GM21367 (cell line): ENCODE measurements at regions not wholly inside any gene's neighbourhood (a gene's known extent, or its start where the extent isn't known, plus 50 kb on each side); places are given as distances from the start of the nearest gene placed in this dataset.
"Not testable (repeated sequence)": the region's sequence is repeated elsewhere in the genome, so short reads cannot be mapped to it uniquely, and the experiment has no call there.

Source experiments
- ATAC-seq: cut with Tn5 transposase; IDR thresholded peaks from one replicate; pipeline ENCODE4 v1.9.1; 2021; ENCODE audit not compliant: unreplicated experiment

GRCh38 chr12:131586761-131587160, 124.1 kb upstream of the SFSWAP start:
- no peak for ATAC-seq

GRCh38 chr12:131587565-131587964, 123.3 kb upstream of the SFSWAP start:
- ATAC-seq: no peak

DNA sequence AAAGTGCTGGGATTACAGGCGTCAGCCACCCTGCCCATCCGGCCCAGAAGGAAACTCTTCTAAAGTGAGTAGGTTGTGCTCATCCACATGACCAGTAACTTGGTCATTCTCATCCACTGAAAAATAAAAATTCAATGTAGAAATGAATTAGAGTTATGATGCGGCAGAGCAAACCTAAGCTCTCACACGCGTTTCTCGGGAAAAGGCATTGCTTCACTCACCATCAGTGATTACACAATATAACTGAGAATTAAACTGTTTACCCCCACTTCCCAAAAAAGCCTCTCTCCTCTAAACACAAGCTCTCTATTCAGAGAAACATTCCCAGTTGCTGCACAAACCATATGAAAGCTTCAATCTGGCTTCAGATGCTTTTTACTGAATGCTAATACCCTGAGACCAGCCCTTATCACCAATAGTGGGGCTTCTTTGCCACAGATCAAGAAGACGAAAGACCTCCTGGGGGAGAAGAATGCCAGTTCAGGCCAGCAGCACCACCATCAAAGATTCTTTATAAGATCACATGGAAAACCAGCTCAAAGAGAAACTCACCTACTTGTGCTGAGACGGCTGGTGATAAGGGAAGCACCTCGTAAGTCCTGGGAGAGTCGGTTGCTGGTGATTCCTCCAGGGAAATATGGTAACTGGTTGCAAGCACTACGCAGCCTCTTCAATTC, 121.5 kb upstream of the SFSWAP start:
- ATAC-seq: no peak

DNA sequence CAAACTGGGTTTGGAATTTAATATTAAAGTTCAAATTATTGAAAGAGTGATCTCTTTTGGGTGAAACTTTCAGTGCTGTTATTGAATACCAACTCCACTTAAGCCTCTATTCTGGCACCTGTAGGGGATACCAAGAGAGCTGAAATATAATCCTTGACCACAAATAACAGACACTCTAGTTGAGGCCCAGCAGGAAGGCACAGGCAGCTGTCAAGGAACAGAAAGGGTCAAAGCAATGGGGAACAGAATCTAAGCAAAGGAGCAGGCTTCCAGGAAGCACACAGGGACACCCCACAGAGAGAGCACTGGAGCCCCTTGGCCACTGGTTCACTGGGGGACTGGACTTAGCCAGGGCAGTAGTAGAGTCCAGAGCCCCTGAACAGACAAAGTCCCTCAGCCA, 120.9 kb upstream of the SFSWAP start:
- ATAC-seq: no peak

- no peak for ATAC-seq
Measured at GRCh38 chr12:131591136-131591535, 119.8 kb upstream of the SFSWAP start.

GRCh38 chr12:131591714-131592709, 118.9 kb upstream of the SFSWAP start:
- ATAC-seq: no peak

DNA sequence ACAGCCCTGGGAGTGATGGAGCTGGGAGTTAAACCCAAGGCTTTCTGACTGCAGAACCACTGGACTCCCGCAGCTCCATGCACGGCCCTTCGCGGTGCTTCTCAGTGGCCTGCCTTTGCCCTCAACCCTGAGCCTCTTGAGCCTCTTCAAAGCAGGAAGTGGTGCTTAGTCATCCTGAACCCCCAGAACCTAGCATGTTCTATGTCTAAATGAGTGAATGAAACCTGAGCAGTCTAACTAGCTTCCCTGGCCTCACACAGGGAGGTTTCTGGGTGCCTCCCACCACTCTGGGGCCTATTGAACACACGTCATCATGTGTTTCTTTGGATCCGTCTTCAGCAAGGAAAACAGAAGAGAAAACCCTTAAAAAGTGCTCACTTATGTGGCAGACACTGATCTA, 117.9 kb upstream of the SFSWAP start:
- ATAC-seq: peak; percentile 98

- ATAC-seq: no peak
Measured at GRCh38 chr12:131593406-131593805, 117.5 kb upstream of the SFSWAP start.

GRCh38 chr12:131596115-131596514, 114.8 kb upstream of the SFSWAP start:
- ATAC-seq: no peak

- ATAC-seq: no peak
Measured at GRCh38 chr12:131597333-131597732, 113.6 kb upstream of the SFSWAP start.

- ATAC-seq: no peak
Measured at GRCh38 chr12:131598717-131599116, 112.2 kb upstream of the SFSWAP start.

- ATAC-seq: no peak
Measured at GRCh38 chr12:131599190-131600159, 111.4 kb upstream of the SFSWAP start.

DNA sequence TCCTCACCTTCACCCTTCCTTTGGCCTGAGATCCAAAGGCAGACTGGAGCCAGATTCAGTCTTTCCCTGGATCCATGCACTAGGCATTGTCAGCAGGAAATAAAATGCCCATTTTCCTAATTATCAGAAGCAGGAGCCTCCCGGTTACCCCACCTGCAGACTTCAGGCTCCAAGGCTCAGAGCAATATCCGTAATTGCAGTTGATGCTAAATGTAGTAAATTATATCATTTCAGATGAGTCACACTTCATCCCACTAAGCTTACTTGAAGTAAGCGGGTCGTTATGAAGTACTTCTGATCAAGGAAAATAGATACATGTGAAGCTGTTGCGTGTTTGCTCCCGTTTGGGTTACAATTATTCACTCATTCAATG, 110.7 kb upstream of the SFSWAP start:
- no peak for ATAC-seq

- ATAC-seq: not testable (repeated sequence)
Measured at GRCh38 chr12:131601499-131601898, 109.4 kb upstream of the SFSWAP start.

DNA sequence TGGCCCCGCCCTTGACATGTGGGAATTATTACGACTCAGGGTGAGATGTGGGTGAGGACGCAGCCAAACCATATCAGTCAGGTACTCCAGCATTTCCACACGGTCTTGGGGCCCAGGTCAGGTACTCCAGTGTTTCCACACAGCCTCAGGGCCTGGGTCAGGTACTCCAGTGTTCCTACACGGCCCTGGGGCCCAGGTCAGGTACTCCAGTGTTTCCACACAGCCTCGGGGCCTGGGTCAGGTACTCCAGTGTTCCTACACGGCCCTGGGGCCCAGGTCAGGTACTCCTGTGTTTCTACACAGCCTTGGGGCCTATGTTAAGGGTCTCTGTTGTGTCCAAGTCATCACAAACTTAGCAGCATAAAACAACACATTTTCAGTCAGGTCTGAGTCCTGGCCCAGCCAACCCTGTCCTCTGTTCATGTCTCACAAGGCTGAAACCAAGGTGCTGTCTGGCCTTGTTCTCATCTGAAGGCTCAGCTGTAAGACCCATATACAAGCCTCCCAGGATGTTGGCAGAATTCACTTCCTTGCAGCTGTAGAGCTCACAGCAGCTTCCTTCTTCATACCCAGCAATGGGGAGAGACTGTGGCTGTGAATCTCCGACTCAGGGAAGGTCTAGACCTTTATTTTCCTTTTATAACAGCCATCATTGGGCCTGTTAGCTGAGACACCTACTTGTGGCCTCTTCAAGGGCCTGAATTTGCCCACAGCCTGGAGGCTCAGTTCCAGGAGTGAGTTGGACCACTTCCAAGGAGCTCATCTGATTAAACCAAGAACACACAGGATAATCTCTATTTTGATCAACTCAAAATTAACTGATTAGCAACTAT, 107.6 kb upstream of the SFSWAP start:
- no peak for ATAC-seq

GRCh38 chr12:131603939-131604795, 106.7 kb upstream of the SFSWAP start:
- no peak for ATAC-seq

- ATAC-seq: no peak
Measured at GRCh38 chr12:131604859-131605258, 106.0 kb upstream of the SFSWAP start.

DNA sequence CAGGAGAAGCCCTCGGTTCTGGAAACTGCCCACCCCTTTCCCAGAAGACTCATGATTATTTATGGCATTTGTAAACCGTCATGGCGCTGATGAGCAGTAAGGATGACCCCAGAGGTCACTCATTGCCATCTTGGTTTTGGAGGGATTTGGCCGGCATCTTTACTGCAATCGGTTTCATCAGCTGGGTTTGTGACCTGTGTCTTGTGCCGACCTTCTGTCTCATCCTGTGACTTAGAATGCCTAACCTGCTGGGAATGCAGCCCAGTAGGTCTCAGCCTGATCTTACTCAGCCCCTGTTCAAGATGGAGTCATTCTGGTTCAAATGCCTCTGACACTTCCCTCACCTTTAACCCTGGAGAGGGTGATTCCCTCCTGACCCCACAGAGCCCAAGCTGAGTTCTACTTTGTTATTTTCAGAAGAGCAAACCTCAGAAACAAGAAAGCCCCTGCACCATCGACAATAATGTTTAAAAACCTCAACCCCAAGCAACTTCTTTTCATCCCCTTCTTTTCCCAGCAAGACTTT, 105.5 kb upstream of the SFSWAP start:
- no peak for ATAC-seq
